ENCODE measurements at regions not wholly inside any gene's neighbourhood (a gene's known extent, or its start where the extent isn't known, plus 50 kb on each side); places are given as distances from the start of the nearest gene placed in this dataset.

DNA sequence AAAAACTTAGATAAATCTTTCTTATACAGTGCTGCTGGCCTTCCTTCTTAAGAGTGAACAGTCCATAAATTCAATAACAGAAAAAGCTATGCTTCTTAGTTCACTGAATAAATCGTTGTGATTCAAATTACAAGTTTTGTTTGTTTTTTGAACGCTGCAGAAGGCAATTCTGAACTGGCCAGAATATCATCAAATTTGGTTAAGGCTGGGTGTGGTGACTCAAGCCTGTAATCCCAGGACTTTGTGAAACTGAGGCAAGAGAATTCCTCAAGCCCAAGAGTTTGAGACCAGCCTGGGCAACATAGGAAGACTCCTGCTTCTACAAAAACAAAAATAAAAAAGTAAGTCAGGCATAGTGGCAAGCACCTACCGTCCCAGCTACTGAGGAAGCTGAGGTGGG lies 111.2 kb upstream of the SLC39A10 start:
- H3K4me3 ChIP-seq (ENCODE audit: low read depth, low read length): no peak overlapping the region
- TF ChIP-seq, protein P1, sequence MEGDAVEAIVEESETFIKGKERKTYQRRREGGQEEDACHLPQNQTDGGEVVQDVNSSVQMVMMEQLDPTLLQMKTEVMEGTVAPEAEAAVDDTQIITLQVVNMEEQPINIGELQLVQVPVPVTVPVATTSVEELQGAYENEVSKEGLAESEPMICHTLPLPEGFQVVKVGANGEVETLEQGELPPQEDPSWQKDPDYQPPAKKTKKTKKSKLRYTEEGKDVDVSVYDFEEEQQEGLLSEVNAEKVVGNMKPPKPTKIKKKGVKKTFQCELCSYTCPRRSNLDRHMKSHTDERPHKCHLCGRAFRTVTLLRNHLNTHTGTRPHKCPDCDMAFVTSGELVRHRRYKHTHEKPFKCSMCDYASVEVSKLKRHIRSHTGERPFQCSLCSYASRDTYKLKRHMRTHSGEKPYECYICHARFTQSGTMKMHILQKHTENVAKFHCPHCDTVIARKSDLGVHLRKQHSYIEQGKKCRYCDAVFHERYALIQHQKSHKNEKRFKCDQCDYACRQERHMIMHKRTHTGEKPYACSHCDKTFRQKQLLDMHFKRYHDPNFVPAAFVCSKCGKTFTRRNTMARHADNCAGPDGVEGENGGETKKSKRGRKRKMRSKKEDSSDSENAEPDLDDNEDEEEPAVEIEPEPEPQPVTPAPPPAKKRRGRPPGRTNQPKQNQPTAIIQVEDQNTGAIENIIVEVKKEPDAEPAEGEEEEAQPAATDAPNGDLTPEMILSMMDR (IDR thresholded peaks at IDR 0.05; ENCODE audit: borderline replicate concordance, insufficient read depth, low read depth, low read length): no peak

DNA sequence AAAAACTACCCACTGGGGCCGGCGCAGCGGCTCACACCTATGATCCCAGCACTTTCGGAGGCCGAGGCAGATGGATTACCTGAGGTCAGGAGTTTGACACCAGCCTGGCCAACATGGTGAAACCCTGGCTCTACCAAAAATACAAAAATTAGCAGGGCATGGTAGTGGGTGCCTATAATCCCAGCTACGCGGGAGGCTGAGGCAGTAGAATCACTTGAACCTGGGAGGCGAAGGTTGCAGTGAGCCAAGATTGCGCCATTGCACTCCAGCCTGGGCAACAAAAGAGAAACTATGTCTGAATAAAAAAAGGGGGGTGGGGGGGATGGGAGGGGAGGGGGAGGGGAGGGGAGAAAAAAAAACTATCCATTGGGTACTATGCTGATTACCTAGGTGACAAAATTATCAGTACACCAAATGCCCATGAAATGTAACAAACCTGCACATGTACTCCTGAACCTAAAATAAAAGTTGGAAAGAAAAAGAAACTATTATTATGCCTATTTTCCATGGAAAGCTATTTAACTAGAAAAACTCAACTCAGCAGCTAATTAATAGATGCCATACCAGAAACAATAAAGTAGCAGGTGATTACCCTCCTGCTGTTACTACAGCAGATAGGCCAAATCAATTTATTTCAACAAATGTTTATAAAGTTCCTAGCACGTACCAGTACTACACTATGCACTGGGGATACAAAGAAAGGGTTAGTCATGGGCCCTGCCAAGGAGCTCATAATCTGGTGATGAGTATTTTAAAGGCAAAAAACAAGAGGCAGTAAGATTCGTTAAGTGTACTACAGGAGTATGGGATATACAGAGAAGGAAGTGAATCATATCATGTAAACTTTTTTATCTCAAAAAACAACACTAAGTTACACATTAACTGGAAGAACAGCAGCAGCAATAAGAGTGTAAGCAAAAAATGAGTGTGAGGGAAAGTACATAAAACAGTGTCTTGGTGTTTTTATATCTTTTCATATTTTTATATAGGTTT lies 112.8 kb upstream of the SLC39A10 start:
- TF ChIP-seq, protein P1 (IDR thresholded peaks at IDR 0.05; ENCODE audit: borderline replicate concordance, insufficient read depth, low read depth, low read length): no peak
- H3K4me3 ChIP-seq (ENCODE audit: low read depth, low read length): no peak overlapping the region

DNA sequence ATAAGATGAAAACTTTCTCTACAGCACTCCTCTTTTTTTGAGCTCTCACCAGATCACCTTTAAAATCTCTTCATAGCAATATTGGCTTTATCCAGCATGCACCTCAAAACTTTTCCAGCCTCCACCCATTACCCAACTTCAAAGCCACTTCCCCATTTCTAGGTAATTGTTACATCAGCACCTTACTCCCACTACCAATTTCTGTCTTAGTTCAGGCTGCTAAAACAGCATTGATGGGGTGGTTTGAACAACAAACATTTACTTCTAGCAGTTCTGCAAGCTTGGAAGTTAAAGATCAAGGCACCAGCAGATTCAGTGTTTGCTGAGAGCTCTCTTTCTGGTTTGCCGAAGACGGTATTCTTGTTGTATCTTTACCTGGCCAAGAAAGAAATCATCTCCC lies 114.0 kb upstream of the SLC39A10 start:
- no peak overlapping the region for H3K4me3 ChIP-seq (ENCODE audit: low read depth, low read length)
- TF ChIP-seq, protein P1 (IDR thresholded peaks at IDR 0.05; ENCODE audit: borderline replicate concordance, insufficient read depth, low read depth, low read length): no peak

DNA sequence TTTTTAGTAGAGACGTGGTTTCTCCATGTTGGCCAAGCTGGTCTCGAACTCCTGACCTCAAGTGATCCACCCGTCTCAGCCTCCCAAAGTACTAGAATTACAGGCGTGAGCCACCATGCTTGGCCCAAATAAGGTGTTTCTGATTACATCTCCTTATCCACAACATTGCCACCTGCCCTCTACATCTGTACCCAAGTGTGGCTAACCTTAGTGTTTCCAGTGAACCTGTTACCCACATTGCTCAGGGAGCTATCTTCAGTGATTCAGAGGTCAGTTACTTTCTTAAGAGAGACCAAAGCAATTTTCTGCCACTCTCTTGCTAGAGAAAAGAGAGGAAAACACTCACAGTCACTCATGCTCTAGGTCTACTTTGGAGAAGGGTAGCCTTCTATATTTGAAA lies 115.0 kb upstream of the SLC39A10 start:
- TF ChIP-seq, protein P1 (IDR thresholded peaks at IDR 0.05; ENCODE audit: borderline replicate concordance, insufficient read depth, low read depth, low read length): no peak
- no peak overlapping the region for H3K4me3 ChIP-seq (ENCODE audit: low read depth, low read length)

DNA sequence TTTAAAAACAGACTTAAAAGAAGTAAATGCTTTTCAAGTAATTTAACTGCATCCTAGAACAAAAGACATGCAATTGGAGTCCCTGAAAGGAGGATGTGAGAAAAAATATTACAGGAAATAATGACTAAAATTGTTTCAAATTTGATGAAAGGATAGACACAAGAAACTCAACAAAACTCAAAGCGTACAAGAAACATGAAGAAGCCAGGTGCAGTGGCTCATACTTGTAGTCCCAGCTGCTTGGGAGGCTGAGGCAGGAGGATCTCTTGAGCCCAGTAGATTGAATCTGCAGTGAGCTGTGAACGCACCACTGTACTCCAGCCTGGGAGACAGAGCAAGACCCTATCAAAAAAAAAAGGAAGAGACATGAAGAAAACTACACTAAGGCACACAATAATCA lies 118.1 kb upstream of the SLC39A10 start:
- TF ChIP-seq, protein P1 (IDR thresholded peaks at IDR 0.05; ENCODE audit: borderline replicate concordance, insufficient read depth, low read depth, low read length): no peak
- no peak overlapping the region for H3K4me3 ChIP-seq (ENCODE audit: low read depth, low read length)

DNA sequence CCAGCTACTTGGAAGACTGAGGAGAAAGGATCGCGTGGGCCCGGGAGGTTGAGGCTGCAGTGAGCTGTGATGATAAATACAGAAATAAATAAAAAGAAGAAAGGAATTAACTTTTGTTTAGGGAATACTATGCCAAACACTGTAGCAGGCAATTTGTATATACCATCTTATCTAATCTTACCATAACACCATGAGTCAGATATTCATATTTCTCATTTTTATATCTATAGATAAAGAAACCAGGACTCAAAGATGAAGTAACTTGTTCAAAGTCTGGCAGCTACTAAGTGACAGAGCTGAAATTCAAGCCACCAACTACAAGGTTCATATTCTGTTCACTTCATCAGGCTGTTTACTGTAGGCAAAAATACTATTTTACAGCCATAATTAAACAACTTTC lies 119.2 kb upstream of the SLC39A10 start:
- TF ChIP-seq, protein P1 (IDR thresholded peaks at IDR 0.05; ENCODE audit: borderline replicate concordance, insufficient read depth, low read depth, low read length): no peak
- no peak overlapping the region for H3K4me3 ChIP-seq (ENCODE audit: low read depth, low read length)

DNA sequence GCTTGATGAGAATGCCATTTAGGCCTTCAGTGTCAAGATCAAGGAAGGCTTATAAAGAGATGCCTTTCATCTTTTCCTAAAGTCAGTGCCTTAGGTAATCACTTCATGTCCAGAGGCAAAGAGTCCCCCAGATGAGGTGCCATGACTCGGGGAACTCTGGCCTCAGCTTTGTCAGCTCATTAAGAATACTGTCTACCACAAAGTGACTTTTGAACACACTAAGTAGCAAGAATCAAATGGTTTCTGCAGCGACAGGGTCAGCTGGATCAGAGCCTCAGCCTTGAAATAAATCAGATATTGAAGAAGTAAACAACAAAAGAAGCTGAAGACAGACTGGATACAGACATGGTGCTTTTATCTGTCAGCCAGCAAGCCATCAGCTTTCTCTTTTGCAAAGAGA lies 120.1 kb upstream of the SLC39A10 start:
- TF ChIP-seq, protein P1 (IDR thresholded peaks at IDR 0.05; ENCODE audit: borderline replicate concordance, insufficient read depth, low read depth, low read length): no peak
- H3K4me3 ChIP-seq (ENCODE audit: low read depth, low read length): no peak overlapping the region
